PC-3 (cell line): ENCODE measurements at regions not wholly inside any gene's neighbourhood (a gene's known extent, or its start where the extent isn't known, plus 50 kb on each side); places are given as distances from the start of the nearest gene placed in this dataset.

Source experiments
- EZH2 ChIP-seq: fragments of 300-600 bp; sonication (generic); IDR thresholded peaks from one replicate; pipeline ENCODE4 v1.6.1; 2017; ENCODE audit warnings: antibody characterized with exemption, mild to moderate bottlenecking, low read length; ENCODE audit not compliant: unreplicated experiment
- TF ChIP-seq, protein P1 (sequence below): fragments of 300-600 bp; sonication (generic); conservative IDR thresholded peaks from 2 replicates; pipeline ENCODE4 v1.5.1; 2017; ENCODE audit warnings: antibody characterized with exemption, low read depth, mild to moderate bottlenecking, low read length

- TF ChIP-seq, protein P1, sequence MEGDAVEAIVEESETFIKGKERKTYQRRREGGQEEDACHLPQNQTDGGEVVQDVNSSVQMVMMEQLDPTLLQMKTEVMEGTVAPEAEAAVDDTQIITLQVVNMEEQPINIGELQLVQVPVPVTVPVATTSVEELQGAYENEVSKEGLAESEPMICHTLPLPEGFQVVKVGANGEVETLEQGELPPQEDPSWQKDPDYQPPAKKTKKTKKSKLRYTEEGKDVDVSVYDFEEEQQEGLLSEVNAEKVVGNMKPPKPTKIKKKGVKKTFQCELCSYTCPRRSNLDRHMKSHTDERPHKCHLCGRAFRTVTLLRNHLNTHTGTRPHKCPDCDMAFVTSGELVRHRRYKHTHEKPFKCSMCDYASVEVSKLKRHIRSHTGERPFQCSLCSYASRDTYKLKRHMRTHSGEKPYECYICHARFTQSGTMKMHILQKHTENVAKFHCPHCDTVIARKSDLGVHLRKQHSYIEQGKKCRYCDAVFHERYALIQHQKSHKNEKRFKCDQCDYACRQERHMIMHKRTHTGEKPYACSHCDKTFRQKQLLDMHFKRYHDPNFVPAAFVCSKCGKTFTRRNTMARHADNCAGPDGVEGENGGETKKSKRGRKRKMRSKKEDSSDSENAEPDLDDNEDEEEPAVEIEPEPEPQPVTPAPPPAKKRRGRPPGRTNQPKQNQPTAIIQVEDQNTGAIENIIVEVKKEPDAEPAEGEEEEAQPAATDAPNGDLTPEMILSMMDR: no peak
- no peak for TF ChIP-seq EZH2
Measured at GRCh38 chr6:169891846-169892245, 140.4 kb downstream of the ERMARD start.
